22Rv1 (cell line): ENCODE measurements at regions not wholly inside any gene's neighbourhood (a gene's known extent, or its start where the extent isn't known, plus 50 kb on each side); places are given as distances from the start of the nearest gene placed in this dataset.
"Not testable (repeated sequence)": the region's sequence is repeated elsewhere in the genome, so short reads cannot be mapped to it uniquely, and the experiment has no call there.

Experiments
- CTCF ChIP-seq: fragments of 450-650 bp; IDR thresholded peaks from 2 replicates; pipeline ENCODE4 v1.5.1; 2017; ENCODE audit warnings: mild to moderate bottlenecking
- ZFX ChIP-seq: fragments of 450-650 bp; IDR thresholded peaks from 2 replicates; pipeline ENCODE4 v1.6.1; 2017; ENCODE audit warnings: antibody characterized with exemption, borderline replicate concordance

- not testable (repeated sequence) for TF ChIP-seq CTCF, ZFX
These were observed 86.3 kb downstream of the CPN2 start for GRCh38 chr3:194264631-194265504.
